Ishikawa (cell line): ENCODE measurements at regions not wholly inside any gene's neighbourhood (a gene's known extent, or its start where the extent isn't known, plus 50 kb on each side); places are given as distances from the start of the nearest gene placed in this dataset.

Source experiments
- CEBPB ChIP-seq: IDR thresholded peaks from 2 replicates; pipeline ENCODE4 v1.6.1; 2012
- CREB1 ChIP-seq: IDR thresholded peaks from 2 replicates; pipeline ENCODE4 v1.6.1; 2012; ENCODE audit warnings: low read depth
- EGR1 ChIP-seq: IDR thresholded peaks from 2 replicates; pipeline ENCODE4 v1.6.1; 2012
- EP300 ChIP-seq: IDR thresholded peaks from 2 replicates; pipeline ENCODE4 v1.6.1; 2012; ENCODE audit warnings: borderline replicate concordance
- FOXM1 ChIP-seq: IDR thresholded peaks from 2 replicates; pipeline ENCODE4 v1.6.1; 2012; ENCODE audit warnings: low read depth, borderline replicate concordance
- NFIC ChIP-seq: IDR thresholded peaks from 2 replicates; pipeline ENCODE4 v1.6.1; 2012
- RAD21 ChIP-seq: IDR thresholded peaks from 2 replicates; pipeline ENCODE4 v1.6.1; 2012; ENCODE audit warnings: low read depth
- TAF1 ChIP-seq: IDR thresholded peaks from 2 replicates; pipeline ENCODE4 v1.6.1; 2012; ENCODE audit warnings: low read depth, mild to moderate bottlenecking
- TCF12 ChIP-seq: IDR thresholded peaks from 2 replicates; pipeline ENCODE4 v1.6.1; 2012; ENCODE audit warnings: low read depth
- TEAD4 ChIP-seq: IDR thresholded peaks from 2 replicates; pipeline ENCODE4 v1.6.1; 2012
- YY1 ChIP-seq: IDR thresholded peaks from 2 replicates; pipeline ENCODE4 v1.6.1; 2012; ENCODE audit warnings: low read depth
- ZBTB7A ChIP-seq: IDR thresholded peaks from 2 replicates; pipeline ENCODE4 v1.6.1; 2012; ENCODE audit warnings: low read depth
- TF ChIP-seq, protein P1 (sequence below): IDR thresholded peaks from 2 replicates; pipeline ENCODE4 v1.6.1; 2012
- TF ChIP-seq, protein P2 (sequence below): IDR thresholded peaks from 2 replicates; pipeline ENCODE4 v1.6.1; 2012
- TF ChIP-seq, protein P3 (sequence below): IDR thresholded peaks from 2 replicates; pipeline ENCODE4 v1.6.1; 2012; ENCODE audit warnings: low read depth, mild to moderate bottlenecking

DNA sequence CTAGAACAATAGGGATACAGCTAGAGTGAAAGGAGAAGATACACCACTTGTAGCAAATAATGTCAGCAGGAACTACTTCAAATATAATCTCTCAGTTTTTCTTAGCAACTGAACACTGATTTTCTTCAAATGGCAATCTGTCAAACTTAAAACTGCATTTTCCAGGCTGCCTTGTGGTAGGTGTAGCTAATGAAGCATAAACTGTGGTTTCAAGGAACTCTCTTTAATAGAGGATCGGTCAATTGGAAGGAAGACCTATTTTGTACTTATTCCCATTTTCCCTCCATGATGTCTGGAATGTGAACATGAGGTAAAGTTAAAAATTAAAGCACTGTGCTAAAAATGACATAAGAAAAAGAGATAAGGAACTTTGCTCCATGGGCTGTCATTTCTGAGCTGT lies 1261.9 kb downstream of the PCDH17 start:
- TF ChIP-seq TCF12 = no peak
- TF ChIP-seq, protein P1, sequence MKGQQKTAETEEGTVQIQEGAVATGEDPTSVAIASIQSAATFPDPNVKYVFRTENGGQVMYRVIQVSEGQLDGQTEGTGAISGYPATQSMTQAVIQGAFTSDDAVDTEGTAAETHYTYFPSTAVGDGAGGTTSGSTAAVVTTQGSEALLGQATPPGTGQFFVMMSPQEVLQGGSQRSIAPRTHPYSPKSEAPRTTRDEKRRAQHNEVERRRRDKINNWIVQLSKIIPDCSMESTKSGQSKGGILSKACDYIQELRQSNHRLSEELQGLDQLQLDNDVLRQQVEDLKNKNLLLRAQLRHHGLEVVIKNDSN = no peak
- no peak for TF ChIP-seq CREB1
- no peak for TF ChIP-seq NFIC
- TF ChIP-seq, protein P2, sequence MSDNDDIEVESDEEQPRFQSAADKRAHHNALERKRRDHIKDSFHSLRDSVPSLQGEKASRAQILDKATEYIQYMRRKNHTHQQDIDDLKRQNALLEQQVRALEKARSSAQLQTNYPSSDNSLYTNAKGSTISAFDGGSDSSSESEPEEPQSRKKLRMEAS = no peak
- TF ChIP-seq, protein P3, sequence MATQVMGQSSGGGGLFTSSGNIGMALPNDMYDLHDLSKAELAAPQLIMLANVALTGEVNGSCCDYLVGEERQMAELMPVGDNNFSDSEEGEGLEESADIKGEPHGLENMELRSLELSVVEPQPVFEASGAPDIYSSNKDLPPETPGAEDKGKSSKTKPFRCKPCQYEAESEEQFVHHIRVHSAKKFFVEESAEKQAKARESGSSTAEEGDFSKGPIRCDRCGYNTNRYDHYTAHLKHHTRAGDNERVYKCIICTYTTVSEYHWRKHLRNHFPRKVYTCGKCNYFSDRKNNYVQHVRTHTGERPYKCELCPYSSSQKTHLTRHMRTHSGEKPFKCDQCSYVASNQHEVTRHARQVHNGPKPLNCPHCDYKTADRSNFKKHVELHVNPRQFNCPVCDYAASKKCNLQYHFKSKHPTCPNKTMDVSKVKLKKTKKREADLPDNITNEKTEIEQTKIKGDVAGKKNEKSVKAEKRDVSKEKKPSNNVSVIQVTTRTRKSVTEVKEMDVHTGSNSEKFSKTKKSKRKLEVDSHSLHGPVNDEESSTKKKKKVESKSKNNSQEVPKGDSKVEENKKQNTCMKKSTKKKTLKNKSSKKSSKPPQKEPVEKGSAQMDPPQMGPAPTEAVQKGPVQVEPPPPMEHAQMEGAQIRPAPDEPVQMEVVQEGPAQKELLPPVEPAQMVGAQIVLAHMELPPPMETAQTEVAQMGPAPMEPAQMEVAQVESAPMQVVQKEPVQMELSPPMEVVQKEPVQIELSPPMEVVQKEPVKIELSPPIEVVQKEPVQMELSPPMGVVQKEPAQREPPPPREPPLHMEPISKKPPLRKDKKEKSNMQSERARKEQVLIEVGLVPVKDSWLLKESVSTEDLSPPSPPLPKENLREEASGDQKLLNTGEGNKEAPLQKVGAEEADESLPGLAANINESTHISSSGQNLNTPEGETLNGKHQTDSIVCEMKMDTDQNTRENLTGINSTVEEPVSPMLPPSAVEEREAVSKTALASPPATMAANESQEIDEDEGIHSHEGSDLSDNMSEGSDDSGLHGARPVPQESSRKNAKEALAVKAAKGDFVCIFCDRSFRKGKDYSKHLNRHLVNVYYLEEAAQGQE = no peak
- TF ChIP-seq RAD21 = no peak
- no peak for TF ChIP-seq YY1
- TF ChIP-seq ZBTB7A = no peak
- no peak for TF ChIP-seq TEAD4
- TF ChIP-seq CEBPB = no peak
- TF ChIP-seq EGR1 = no peak
- no peak for TF ChIP-seq EP300
- no peak for TF ChIP-seq TAF1

DNA sequence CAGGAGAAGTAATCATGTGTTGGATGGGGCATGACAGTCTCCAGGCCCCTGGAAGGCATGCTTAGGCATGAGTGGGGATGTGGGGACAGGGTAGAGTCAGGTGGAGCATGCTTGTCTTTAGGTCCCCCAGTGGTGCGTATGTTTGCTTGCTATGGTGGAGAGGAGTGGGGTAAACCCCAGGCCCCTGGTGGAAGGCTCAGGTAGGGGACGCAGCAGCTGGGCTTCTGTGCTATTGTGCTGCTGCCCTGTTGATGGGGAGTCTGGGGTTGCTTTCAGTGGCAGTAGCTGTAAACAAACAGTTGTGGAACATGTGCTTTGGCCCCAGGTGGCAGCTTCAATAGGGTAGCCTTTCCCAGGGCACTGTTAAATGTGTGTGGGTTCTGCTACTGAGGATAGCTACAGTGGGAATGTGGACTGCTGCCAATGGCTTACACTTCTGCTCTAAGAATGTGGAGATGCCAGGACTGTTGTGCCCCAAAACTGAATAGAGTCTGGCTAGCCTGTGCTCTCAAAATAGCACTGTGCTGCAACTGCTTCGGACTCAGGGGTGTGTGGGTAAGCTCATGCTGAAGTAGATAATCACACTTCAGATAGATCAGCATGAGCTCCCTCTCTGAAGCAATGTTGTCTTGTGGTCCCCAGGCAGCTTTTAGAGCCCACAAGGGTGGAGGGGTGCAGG lies 1257.3 kb downstream of the DIAPH3 start:
- TF ChIP-seq RAD21 (no peak), CREB1 (no peak), EP300 (no peak), TCF12 (no peak), TAF1 (no peak), CEBPB (no peak), TEAD4 (no peak)
- TF ChIP-seq, protein P1 = no peak

DNA sequence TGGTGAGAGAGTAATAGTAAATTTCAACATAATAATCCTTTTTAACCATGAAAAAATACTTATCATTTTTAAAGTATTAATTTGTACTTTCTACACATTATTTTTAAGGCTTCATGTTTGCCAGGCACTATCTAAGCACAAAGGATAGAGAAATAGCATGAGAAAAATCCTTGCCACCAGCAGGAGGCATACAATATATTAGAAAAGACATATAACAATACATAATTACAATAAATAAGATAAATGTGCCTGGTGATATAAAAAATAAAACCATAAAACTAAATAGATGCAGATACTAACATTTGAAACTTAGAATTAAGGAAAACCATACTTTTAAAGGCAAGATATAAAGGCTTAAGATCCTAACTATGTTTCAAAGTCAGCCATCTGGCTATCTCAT lies 1256.4 kb downstream of the DIAPH3 start:
- TF ChIP-seq RAD21 (peak; percentile 12; the same call in 1 of the 2 replicates), EP300 (no peak), TEAD4 (no peak)
- TF ChIP-seq, protein P3 = no peak

DNA sequence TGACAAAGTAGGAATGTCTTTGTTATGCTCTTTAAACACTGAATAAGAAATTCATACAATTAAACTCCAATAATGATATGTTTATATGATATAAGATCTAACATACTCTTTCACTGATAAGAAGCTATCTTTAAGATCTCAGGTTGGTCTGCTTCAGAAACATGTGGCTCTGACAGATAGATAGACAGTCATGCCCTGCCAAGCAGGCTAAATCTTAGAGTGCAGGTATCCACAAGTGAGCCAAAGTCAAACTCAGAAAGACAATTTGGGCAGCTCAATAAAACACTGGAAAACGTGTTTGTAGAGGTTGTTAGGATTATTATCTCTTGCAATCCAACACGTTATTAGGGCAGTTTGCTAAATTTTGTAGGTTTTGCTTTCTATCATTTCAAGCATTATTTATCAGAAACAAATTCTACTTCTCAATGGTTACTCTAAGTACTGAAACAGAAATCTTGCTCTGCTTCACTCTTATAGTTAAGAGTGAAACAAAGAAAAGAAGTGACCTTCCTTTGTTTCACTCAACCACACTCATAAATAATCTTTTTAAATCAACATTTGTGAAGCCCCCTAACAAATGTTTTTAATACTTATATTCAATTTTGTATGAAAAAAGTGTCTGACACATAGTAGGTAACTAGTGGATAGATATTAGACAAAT lies 1255.6 kb downstream of the DIAPH3 start:
- TF ChIP-seq YY1 = no peak
- TF ChIP-seq EGR1 = no peak
- TF ChIP-seq CREB1 = no peak
- TF ChIP-seq, protein P3 = no peak
- TF ChIP-seq EP300 = no peak
- TF ChIP-seq RAD21 = no peak
- TF ChIP-seq, protein P1 = no peak
- TF ChIP-seq TEAD4 = no peak
- TF ChIP-seq FOXM1 = no peak
- no peak for TF ChIP-seq NFIC
- TF ChIP-seq CEBPB = no peak
- TF ChIP-seq, protein P2 = no peak
